Heart right ventricle (tissue), 16 donors: ENCODE measurements at regions not wholly inside any gene's neighbourhood (a gene's known extent, or its start where the extent isn't known, plus 50 kb on each side); places are given as distances from the start of the nearest gene placed in this dataset.
"Not testable (repeated sequence)": the region's sequence is repeated elsewhere in the genome, so short reads cannot be mapped to it uniquely, and the experiment has no call there.

Source experiments
- ATAC-seq, 8 donors: fragments of 200-7000 bp; cut with Tn5 transposase; one replicate each; pipeline ENCODE4 v1.9.1; 2020; ENCODE audit warnings: mild to moderate bottlenecking in 8 of 8, moderate library complexity in 8 of 8, moderate number of reproducible peaks in 1 of 8
- DNase-seq, 2 donors: peaks; one replicate each; pipeline ENCODE4 v3.0.0-alpha.2; 2020
- H3K27ac ChIP-seq, 10 donors: fragments of 200-600 bp; sonication (generic) in 2 of 10; one replicate each; pipeline versions ENCODE4 v1.5.0 to v1.8.0; 2020 to 2022; ENCODE audit warnings: mild to moderate bottlenecking in 3 of 10
- H3K27me3 ChIP-seq, 7 donors: fragments of 200-600 bp; one replicate each; pipeline ENCODE4 v1.8.0; 2021 to 2022; ENCODE audit warnings: mild to moderate bottlenecking in 2 of 7
- H3K36me3 ChIP-seq, 9 donors: fragments of 200-600 bp; sonication (generic) in 1 of 9; one replicate each; pipeline versions ENCODE4 v1.5.0 to v1.8.0; 2020 to 2022; ENCODE audit warnings: mild to moderate bottlenecking in 2 of 9
- H3K4me1 ChIP-seq, 9 donors: fragments of 200-600 bp; sonication (generic) in 1 of 9; one replicate each; pipeline versions ENCODE4 v1.5.0 to v1.8.0; 2020 to 2022; ENCODE audit warnings: mild to moderate bottlenecking in 4 of 9
- H3K4me3 ChIP-seq, 10 donors: fragments of 200-600 bp; sonication (generic) in 2 of 10; one replicate each; pipeline versions ENCODE4 v1.5.0 to v1.8.0; 2020 to 2022; ENCODE audit warnings: mild to moderate bottlenecking in 7 of 10, moderate library complexity in 2 of 10
- H3K9me3 ChIP-seq, 11 donors: fragments of 200-600 bp in 10 of 11; sonication (generic) in 2 of 11; one replicate each; pipeline versions ENCODE4 v1.5.0 to v1.8.0; 2013 to 2022; ENCODE audit warnings: mild to moderate bottlenecking in 2 of 11, control low read depth in 1 of 11, moderate library complexity in 1 of 11
- WGBS, 2 donors: extraction: QIAGEN DNeasy Blood & Tissue Kit; methylation state at CpG; one replicate each; pipeline ENCODE4 v1.1.7; 2013; ENCODE audit warnings: inconsistent platforms in 1 of 2; 5-methylcytosine and 5-hydroxymethylcytosine counted together
- intact Hi-C, 10 donors: fragments of 100-400 bp; cut with DNase I; formaldehyde crosslinking; loops; one replicate each; pipeline versions ENCODE4 v1.11.1 to v1.14.2; 2022
- TF ChIP-seq, protein P1 (sequence below), 9 donors: fragments of 200-600 bp; sonication (generic) in 2 of 9; IDR thresholded peaks; one replicate each; pipeline versions ENCODE4 v1.5.0 to v1.8.0; 2021 to 2022; ENCODE audit warnings: antibody characterized with exemption in 9 of 9, mild to moderate bottlenecking in 5 of 9, moderate library complexity in 1 of 9
- donor health status: Arrhythmogenic right ventricular cardiomyopathy.
- donor health status: ischemic (EF 13 %, LVEDD 7.1; RV severe dilation, severe dysfunction).
- donor health status: healthy with polysubstance abuse.
- donor health status: DM: no; HTN: yes; CAD: no.
- donor health status: DM: no; HTN: no; CAD: no.
- donor health status: ischemic (EF 25% LVEDD 6.9; RV normal size, moderate dysfunction).
- donor health status: ischemic (EF 25% LVEDD 5.7; RV mildly dilated, moderate dysfunction).
- donor health status: healthy.
- donor health status: DM: yes; HTN: yes; CAD: no.
- donor health status: Ischemic cardiomyopathy.
- donor health status: ischemic (EF 35%, LVEDD 5.7; RV mildly dilated, moderate dysfunction).
- donor health status: nonischemic (EF 11% LVEDD 7.7; RV severe dilation, severe dysfunction).
- donor health status: DM: yes; HTN: yes; CAD: no.
- donor health status: PGD.
- donor health status: ischemic (EF 29% LVEDD 5.4; RV normal size, mild dysfunction).
- donor health status: nonischemic (EF 23%, LVEDD 6.1; RV moderate dilation, normal function).

DNA sequence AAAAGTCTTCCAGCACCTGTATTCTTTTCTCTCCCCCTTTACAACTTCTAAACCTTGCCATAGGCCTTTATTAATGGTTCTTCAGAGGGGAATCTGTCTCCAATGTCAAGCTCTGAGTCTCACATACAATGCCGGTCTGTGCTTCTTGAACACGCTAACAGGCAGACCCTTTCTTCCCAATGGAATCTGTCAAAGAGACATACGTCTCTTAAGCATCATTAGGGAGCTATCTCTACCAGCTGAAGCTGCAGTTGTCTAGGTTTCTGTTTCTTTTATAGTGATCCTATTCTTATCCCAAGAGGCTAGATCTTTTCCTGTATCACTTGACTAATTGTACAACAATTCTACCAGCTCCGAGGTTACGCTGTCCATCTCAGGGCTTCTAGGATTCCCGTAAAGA is 560.8 kb upstream of the NBEA start:
- intact Hi-C loops: no loop called here
- Histone ChIP-seq H3K27ac (no peak overlapping the region), H3K36me3 (no peaks in the 10 kb centered on the region), H3K4me1 (no peaks in the 10 kb centered on the region), H3K4me3 (no peak overlapping the region), H3K27me3 (no peaks in the 10 kb centered on the region), H3K9me3 (no peaks in the 10 kb centered on the region)
- WGBS, 2 donors: 69 to 82% methylated on average over 6 of the region's 6 CpGs
- ATAC-seq: no peak
- TF ChIP-seq, protein P1, sequence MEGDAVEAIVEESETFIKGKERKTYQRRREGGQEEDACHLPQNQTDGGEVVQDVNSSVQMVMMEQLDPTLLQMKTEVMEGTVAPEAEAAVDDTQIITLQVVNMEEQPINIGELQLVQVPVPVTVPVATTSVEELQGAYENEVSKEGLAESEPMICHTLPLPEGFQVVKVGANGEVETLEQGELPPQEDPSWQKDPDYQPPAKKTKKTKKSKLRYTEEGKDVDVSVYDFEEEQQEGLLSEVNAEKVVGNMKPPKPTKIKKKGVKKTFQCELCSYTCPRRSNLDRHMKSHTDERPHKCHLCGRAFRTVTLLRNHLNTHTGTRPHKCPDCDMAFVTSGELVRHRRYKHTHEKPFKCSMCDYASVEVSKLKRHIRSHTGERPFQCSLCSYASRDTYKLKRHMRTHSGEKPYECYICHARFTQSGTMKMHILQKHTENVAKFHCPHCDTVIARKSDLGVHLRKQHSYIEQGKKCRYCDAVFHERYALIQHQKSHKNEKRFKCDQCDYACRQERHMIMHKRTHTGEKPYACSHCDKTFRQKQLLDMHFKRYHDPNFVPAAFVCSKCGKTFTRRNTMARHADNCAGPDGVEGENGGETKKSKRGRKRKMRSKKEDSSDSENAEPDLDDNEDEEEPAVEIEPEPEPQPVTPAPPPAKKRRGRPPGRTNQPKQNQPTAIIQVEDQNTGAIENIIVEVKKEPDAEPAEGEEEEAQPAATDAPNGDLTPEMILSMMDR (IDR thresholded peaks at IDR 0.05): no peak
- DNase-seq: no peak

DNA sequence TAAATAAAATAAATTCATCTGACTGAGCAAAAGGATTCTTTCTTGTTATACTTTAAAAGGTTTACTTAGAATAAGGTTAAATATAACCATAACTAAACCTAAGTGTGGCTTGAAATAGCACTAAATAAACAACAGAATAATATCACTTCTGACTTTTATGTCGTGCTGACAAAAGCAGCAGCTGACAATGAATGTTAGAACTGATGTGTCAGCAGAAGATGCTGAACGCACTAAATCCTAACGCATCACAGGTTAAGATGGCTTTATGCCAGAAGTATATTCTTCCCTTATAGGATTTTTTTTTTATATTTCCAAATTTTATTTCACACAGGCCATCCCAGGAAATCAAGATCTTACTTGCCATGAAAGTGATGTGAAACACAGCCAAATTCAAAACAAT is 558.3 kb upstream of the NBEA start:
- H3K27me3 ChIP-seq: no peaks in the 10 kb centered on the region
- no peaks in the 10 kb centered on the region for H3K9me3 ChIP-seq
- TF ChIP-seq, protein P1 (IDR thresholded peaks at IDR 0.05): no peak
- no peak overlapping the region for H3K4me3 ChIP-seq
- intact Hi-C loops: no loop called here
- H3K36me3 ChIP-seq: no peaks in the 10 kb centered on the region
- no peak overlapping the region for H3K27ac ChIP-seq
- ATAC-seq (no peak), DNase-seq (no peak)
- 63 to 89% methylated on average over 3 of the region's 3 CpGs for WGBS, 2 donors
- no peaks in the 10 kb centered on the region for H3K4me1 ChIP-seq

DNA sequence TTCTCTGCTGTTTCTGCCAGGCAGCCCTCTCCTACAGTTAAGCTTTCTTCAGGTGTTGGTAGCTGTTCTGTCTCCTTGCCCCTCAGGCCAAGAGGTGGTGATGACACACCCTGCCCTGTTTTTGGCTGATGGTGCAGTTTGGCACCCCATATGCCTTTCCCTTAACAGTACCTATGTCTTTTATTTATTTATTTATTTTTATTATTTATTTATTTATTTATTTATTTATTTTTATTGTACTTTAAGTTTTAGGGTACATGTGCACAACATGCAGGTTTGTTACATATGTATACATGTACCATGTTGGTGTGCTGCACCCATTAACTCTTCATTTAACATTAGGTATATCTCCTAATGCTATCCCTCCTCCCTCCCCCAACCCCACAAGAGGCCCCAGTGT is 555.8 kb upstream of the NBEA start:
- H3K9me3 ChIP-seq, H3K4me1 ChIP-seq, H3K27ac ChIP-seq, H3K27me3 ChIP-seq, DNase-seq, H3K36me3 ChIP-seq, intact Hi-C loops, H3K4me3 ChIP-seq, ATAC-seq: not testable (repeated sequence)

DNA sequence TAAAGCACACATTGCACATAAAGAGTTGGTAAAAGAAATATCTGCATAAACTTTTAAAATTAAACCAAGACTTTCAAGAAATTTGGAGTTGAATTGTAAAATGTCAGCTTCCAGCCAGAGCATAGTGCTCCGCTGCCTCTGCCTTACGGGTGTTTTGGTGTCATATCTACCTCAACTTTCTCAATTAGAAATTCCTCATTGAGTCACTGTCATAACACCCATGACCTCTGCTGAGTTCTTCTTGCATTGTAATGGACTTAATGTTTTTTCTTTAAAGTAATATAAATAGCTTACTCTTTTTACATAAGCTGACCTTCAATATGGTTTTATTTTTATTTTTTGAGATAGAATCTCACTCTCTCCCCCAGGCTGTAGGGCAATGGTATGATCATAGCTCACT is 551.0 kb upstream of the NBEA start:
- 90 to 91% methylated on average over 2 of the region's 2 CpGs for WGBS, 2 donors

DNA sequence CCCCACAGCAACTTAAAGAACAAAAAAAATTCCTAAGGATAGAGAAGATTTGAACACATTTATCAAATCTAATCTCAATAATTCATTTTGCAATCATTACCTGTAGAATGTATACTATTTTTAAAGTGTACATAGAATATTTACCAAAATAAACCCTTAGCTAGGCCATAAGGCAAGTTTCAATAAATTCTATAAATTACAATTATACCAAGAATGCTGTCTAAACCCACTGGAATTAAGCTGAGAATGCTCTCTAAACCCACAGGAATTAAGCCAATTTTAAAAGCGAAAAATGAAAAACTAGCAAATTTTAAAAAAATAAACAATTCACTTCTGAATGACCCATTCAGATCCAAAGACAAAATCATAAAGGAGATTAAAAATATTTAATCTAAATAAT is 540.4 kb upstream of the NBEA start:
- ATAC-seq: no peak
- TF ChIP-seq, protein P1 (IDR thresholded peaks at IDR 0.05): no peak
- H3K27ac ChIP-seq: no peak overlapping the region
- no peak for DNase-seq
- H3K27me3 ChIP-seq: no peaks in the 10 kb centered on the region
- 85 to 93% methylated on average over 1 of the region's 1 CpG for WGBS, 2 donors
- H3K4me3 ChIP-seq: no peak overlapping the region
- peaks cover 0 to 18% (median 3%) of the 10 kb centered on the region in 11 donors for H3K9me3 ChIP-seq
- H3K36me3 ChIP-seq: no peaks in the 10 kb centered on the region
- intact Hi-C loops: no loop called here
- no peaks in the 10 kb centered on the region for H3K4me1 ChIP-seq

More for the DNA sequence above, 551.0 kb upstream of the NBEA start:
- no peaks in the 10 kb centered on the region for H3K4me1 ChIP-seq
- no peaks in the 10 kb centered on the region for H3K36me3 ChIP-seq
- ATAC-seq (no peak), DNase-seq (no peak)
- no peak overlapping the region for H3K4me3 ChIP-seq
- no peak overlapping the region for H3K27ac ChIP-seq
- TF ChIP-seq, protein P1 (IDR thresholded peaks at IDR 0.05): no peak
- intact Hi-C loops: no loop called here
- peaks cover 0 to 22% (median 14%) of the 10 kb centered on the region in 11 donors for H3K9me3 ChIP-seq
- no peaks in the 10 kb centered on the region for H3K27me3 ChIP-seq
